ENCODE measurements at regions not wholly inside any gene's neighbourhood (a gene's known extent, or its start where the extent isn't known, plus 50 kb on each side); places are given as distances from the start of the nearest gene placed in this dataset.

DNA sequence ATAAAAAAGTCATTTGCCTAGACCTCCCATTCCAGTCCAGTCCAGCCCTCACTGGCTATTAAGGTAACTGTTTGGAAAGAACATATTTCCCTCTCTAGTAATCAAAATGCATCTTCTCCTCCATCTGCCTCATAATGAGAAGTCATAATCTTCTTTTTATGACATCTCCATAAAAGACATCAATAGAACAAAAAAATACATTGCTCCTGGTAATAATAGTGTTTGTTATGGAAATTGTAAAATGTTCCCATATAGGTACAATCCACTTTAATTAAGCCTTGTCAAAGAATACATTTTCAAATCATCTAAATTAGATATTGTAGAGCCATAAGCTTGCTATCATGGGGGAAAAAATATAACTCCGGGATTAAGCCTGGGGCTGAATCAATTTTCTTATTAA, 461.6 kb downstream of the LRATD1 start:
- TF ChIP-seq, protein P1, sequence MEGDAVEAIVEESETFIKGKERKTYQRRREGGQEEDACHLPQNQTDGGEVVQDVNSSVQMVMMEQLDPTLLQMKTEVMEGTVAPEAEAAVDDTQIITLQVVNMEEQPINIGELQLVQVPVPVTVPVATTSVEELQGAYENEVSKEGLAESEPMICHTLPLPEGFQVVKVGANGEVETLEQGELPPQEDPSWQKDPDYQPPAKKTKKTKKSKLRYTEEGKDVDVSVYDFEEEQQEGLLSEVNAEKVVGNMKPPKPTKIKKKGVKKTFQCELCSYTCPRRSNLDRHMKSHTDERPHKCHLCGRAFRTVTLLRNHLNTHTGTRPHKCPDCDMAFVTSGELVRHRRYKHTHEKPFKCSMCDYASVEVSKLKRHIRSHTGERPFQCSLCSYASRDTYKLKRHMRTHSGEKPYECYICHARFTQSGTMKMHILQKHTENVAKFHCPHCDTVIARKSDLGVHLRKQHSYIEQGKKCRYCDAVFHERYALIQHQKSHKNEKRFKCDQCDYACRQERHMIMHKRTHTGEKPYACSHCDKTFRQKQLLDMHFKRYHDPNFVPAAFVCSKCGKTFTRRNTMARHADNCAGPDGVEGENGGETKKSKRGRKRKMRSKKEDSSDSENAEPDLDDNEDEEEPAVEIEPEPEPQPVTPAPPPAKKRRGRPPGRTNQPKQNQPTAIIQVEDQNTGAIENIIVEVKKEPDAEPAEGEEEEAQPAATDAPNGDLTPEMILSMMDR (IDR thresholded peaks at IDR 0.05) = no peak
- no peak for TF ChIP-seq ZFX (IDR thresholded peaks at IDR 0.05; ENCODE audit: borderline replicate concordance)

Data from 22Rv1 (cell line).